RWPE2 (cell line): ENCODE measurements at regions not wholly inside any gene's neighbourhood (a gene's known extent, or its start where the extent isn't known, plus 50 kb on each side); places are given as distances from the start of the nearest gene placed in this dataset.

Source experiments
- ATAC-seq: fragments of 200-7000 bp; cut with Tn5 transposase; 3 replicates; pipeline ENCODE4 v1.9.1; 2021; ENCODE audit warnings: low read depth
- DNase-seq: peaks from one replicate; pipeline ENCODE4 v3.0.0-alpha.2; 2020; ENCODE audit warnings: low spot score
- H3K27ac ChIP-seq: fragments of 450-650 bp; 2 replicates; pipeline ENCODE4 v1.5.1; 2017; ENCODE audit warnings: mild to moderate bottlenecking; ENCODE audit not compliant: poor library complexity, severe bottlenecking
- H3K27me3 ChIP-seq: fragments of 250-450 bp; sonication (Bioruptor Pico); 2 replicates; pipeline ENCODE4 v1.5.1; 2021; ENCODE audit warnings: mild to moderate bottlenecking, moderate library complexity; ENCODE audit not compliant: insufficient read depth, poor library complexity, severe bottlenecking
- H3K36me3 ChIP-seq: fragments of 250-450 bp; sonication (Bioruptor Pico); 2 replicates; pipeline ENCODE4 v1.5.1; 2020; ENCODE audit warnings: low read depth, mild to moderate bottlenecking, moderate library complexity
- H3K4me1 ChIP-seq: fragments of 250-450 bp; sonication (Bioruptor Pico); 2 replicates; pipeline ENCODE4 v1.5.1; 2021; ENCODE audit warnings: mild to moderate bottlenecking, moderate library complexity; ENCODE audit not compliant: insufficient read depth, poor library complexity, severe bottlenecking
- H3K4me3 ChIP-seq: fragments of 250-450 bp; sonication (Bioruptor Pico); 2 replicates; pipeline ENCODE4 v1.5.1; 2021; ENCODE audit warnings: mild to moderate bottlenecking, moderate library complexity; ENCODE audit not compliant: severe bottlenecking
- H3K9me3 ChIP-seq: fragments of 250-450 bp; sonication (Bioruptor Pico); 2 replicates; pipeline ENCODE4 v1.5.1; 2021; ENCODE audit warnings: mild to moderate bottlenecking, moderate library complexity; ENCODE audit not compliant: severe bottlenecking
- CTCF ChIP-seq: fragments of 450-650 bp; IDR thresholded peaks from one replicate; pipeline ENCODE4 v1.5.1; 2017; ENCODE audit warnings: mild to moderate bottlenecking, moderate library complexity; ENCODE audit not compliant: poor library complexity, severe bottlenecking

- H3K4me3 ChIP-seq, result no peak overlapping the region
- DNase-seq, result no peak
- TF ChIP-seq CTCF, result no peak
These were observed 470.0 kb downstream of the EBF1 start for GRCh38 chr5:158629591-158630312.

GRCh38 chr5:158626718-158627117 is 473.0 kb downstream of the EBF1 start:
- H3K27ac ChIP-seq, result no peak overlapping the region
- H3K36me3 ChIP-seq, result no peaks in the 10 kb centered on the region
- no peaks in the 10 kb centered on the region for H3K9me3 ChIP-seq
- no peak overlapping the region for H3K4me3 ChIP-seq
- ATAC-seq (no peak), DNase-seq (no peak)
- H3K4me1 ChIP-seq, result no peaks in the 10 kb centered on the region
- peaks cover 5% of the 10 kb centered on the region for H3K27me3 ChIP-seq
- TF ChIP-seq CTCF, result no peak

More at GRCh38 chr5:158629591-158630312, 470.0 kb downstream of the EBF1 start:
- no peak for ATAC-seq
- H3K27ac ChIP-seq, result no peak overlapping the region
- H3K27me3 ChIP-seq, result peaks cover 5% of the 10 kb centered on the region
- no peaks in the 10 kb centered on the region for H3K36me3 ChIP-seq
- no peaks in the 10 kb centered on the region for H3K9me3 ChIP-seq
- no peaks in the 10 kb centered on the region for H3K4me1 ChIP-seq

GRCh38 chr5:158623971-158624370 is 475.7 kb downstream of the EBF1 start:
- Histone ChIP-seq H3K4me1 (no peaks in the 10 kb centered on the region), H3K4me3 (no peak overlapping the region), H3K36me3 (no peaks in the 10 kb centered on the region), H3K9me3 (peaks cover 3% of the 10 kb centered on the region), H3K27ac (no peak overlapping the region), H3K27me3 (no peaks in the 10 kb centered on the region)
- TF ChIP-seq CTCF, result no peak
- no peak for DNase-seq
- no peak for ATAC-seq

GRCh38 chr5:158621391-158621790 is 478.3 kb downstream of the EBF1 start:
- Histone ChIP-seq H3K4me1 (no peaks in the 10 kb centered on the region), H3K36me3 (no peaks in the 10 kb centered on the region), H3K27me3 (peaks cover 4% of the 10 kb centered on the region), H3K9me3 (peaks cover 3% of the 10 kb centered on the region), H3K27ac (no peak overlapping the region), H3K4me3 (no peak overlapping the region)
- DNase-seq (no peak), ATAC-seq (no peak)
- no peak for TF ChIP-seq CTCF

- H3K4me3 ChIP-seq, result no peak overlapping the region
- no peak for ATAC-seq
- H3K36me3 ChIP-seq, result no peaks in the 10 kb centered on the region
- H3K4me1 ChIP-seq, result no peaks in the 10 kb centered on the region
- DNase-seq, result no peak
- H3K27ac ChIP-seq, result no peak overlapping the region
- peaks cover 3% of the 10 kb centered on the region for H3K9me3 ChIP-seq
- no peak for TF ChIP-seq CTCF
- H3K27me3 ChIP-seq, result peaks cover 4% of the 10 kb centered on the region
These were observed 480.5 kb downstream of the EBF1 start for GRCh38 chr5:158619083-158619788.
